ENCODE measurements at regions not wholly inside any gene's neighbourhood (a gene's known extent, or its start where the extent isn't known, plus 50 kb on each side); places are given as distances from the start of the nearest gene placed in this dataset.
"Not testable (repeated sequence)": the region's sequence is repeated elsewhere in the genome, so short reads cannot be mapped to it uniquely, and the experiment has no call there.

GRCh38 chrX:145393702-145394235 lies 146.5 kb downstream of the SPANXN1 start:
- intact Hi-C loops (cut with DNase I), result no loop called here
- 33 to 34% methylated on average over 6 of the region's 6 CpGs for WGBS, 2 donors
- H3K4me1 ChIP-seq, result no peaks in the 10 kb centered on the region

GRCh38 chrX:145394344-145394743 lies 147.0 kb downstream of the SPANXN1 start:
- Histone ChIP-seq H3K27ac (no peak overlapping the region), H3K4me1 (no peaks in the 10 kb centered on the region), H3K36me3 (no peaks in the 10 kb centered on the region), H3K9me3 (no peaks in the 10 kb centered on the region), H3K4me3 (no peak overlapping the region), H3K27me3 (no peaks in the 10 kb centered on the region)
- no peak for DNase-seq
- TF ChIP-seq CTCF (IDR thresholded peaks at IDR 0.05), result no peak
- TF ChIP-seq POLR2AphosphoS5 (IDR thresholded peaks at IDR 0.05), result no peak
- no peak for TF ChIP-seq POLR2A (IDR thresholded peaks at IDR 0.05)
- TF ChIP-seq EP300 (IDR thresholded peaks at IDR 0.05), result no peak
- intact Hi-C loops (cut with DNase I), result no loop called here

More at GRCh38 chrX:145393702-145394235, 146.5 kb downstream of the SPANXN1 start:
- Histone ChIP-seq H3K27ac (no peak overlapping the region), H3K27me3 (no peaks in the 10 kb centered on the region), H3K36me3 (no peaks in the 10 kb centered on the region), H3K9me3 (no peaks in the 10 kb centered on the region), H3K4me3 (no peak overlapping the region)
- no peak for DNase-seq
- no peak for TF ChIP-seq POLR2A (IDR thresholded peaks at IDR 0.05)
- TF ChIP-seq POLR2AphosphoS5 (IDR thresholded peaks at IDR 0.05), result no peak
- no peak for TF ChIP-seq EP300 (IDR thresholded peaks at IDR 0.05)
- no peak for TF ChIP-seq CTCF (IDR thresholded peaks at IDR 0.05)

GRCh38 chrX:145396612-145397011 lies 149.3 kb downstream of the SPANXN1 start:
- Histone ChIP-seq H3K4me3 (no peak overlapping the region), H3K27ac (no peak overlapping the region), H3K9me3 (no peaks in the 10 kb centered on the region), H3K4me1 (no peaks in the 10 kb centered on the region), H3K36me3 (no peaks in the 10 kb centered on the region), H3K27me3 (no peaks in the 10 kb centered on the region)
- no peak for DNase-seq
- WGBS, 2 donors, result 91% methylated on average over 2 of the region's 2 CpGs
- intact Hi-C loops (cut with DNase I), result no loop called here
- TF ChIP-seq CTCF (IDR thresholded peaks at IDR 0.05), result no peak
- TF ChIP-seq POLR2AphosphoS5 (IDR thresholded peaks at IDR 0.05), result no peak

- Histone ChIP-seq H3K27ac (no peak overlapping the region), H3K9me3 (no peaks in the 10 kb centered on the region), H3K27me3 (no peaks in the 10 kb centered on the region), H3K4me3 (no peak overlapping the region), H3K36me3 (no peaks in the 10 kb centered on the region), H3K4me1 (no peaks in the 10 kb centered on the region)
- intact Hi-C loops (cut with DNase I), result no loop called here
- WGBS, 2 donors, result 0% methylated on average over 1 of the region's 1 CpG
- TF ChIP-seq CTCF (IDR thresholded peaks at IDR 0.05) (peak in 2 of 4 experiments; percentile 19 to 32), POLR2A (IDR thresholded peaks at IDR 0.05) (no peak)
- no peak for DNase-seq
Observed at GRCh38 chrX:145405012-145405411, 157.7 kb downstream of the SPANXN1 start.

- intact Hi-C loops (cut with DNase I), result no loop called here
- no peak for DNase-seq
- no peaks in the 10 kb centered on the region for H3K9me3 ChIP-seq
- no peak for TF ChIP-seq POLR2AphosphoS5 (IDR thresholded peaks at IDR 0.05)
- no peak for TF ChIP-seq CTCF (IDR thresholded peaks at IDR 0.05)
- no peak for TF ChIP-seq POLR2A (IDR thresholded peaks at IDR 0.05)
- TF ChIP-seq EP300 (IDR thresholded peaks at IDR 0.05), result no peak
- no peaks in the 10 kb centered on the region for H3K4me1 ChIP-seq
- H3K4me3 ChIP-seq, result no peak overlapping the region
- no peaks in the 10 kb centered on the region for H3K36me3 ChIP-seq
- 68 to 85% methylated on average over 2 of the region's 2 CpGs for WGBS, 2 donors
- no peaks in the 10 kb centered on the region for H3K27me3 ChIP-seq
- no peak overlapping the region for H3K27ac ChIP-seq
Observed at GRCh38 chrX:145410622-145411021, 163.3 kb downstream of the SPANXN1 start.

GRCh38 chrX:145436211-145436610 lies 188.9 kb downstream of the SPANXN1 start:
- H3K27me3 ChIP-seq; H3K27ac ChIP-seq; intact Hi-C loops (cut with DNase I); H3K4me3 ChIP-seq; DNase-seq; H3K36me3 ChIP-seq; H3K9me3 ChIP-seq; H3K4me1 ChIP-seq: not testable (repeated sequence)
- 97% methylated on average over 31 of the region's 32 CpGs for WGBS, 2 donors
